NCI-H1105 treated with DMSO at 0.1 percent for 48 hours (cell line): ENCODE measurements at regions not wholly inside any gene's neighbourhood (a gene's known extent, or its start where the extent isn't known, plus 50 kb on each side); places are given as distances from the start of the nearest gene placed in this dataset.
"Not testable (repeated sequence)": the region's sequence is repeated elsewhere in the genome, so short reads cannot be mapped to it uniquely, and the experiment has no call there.

Experiments used
- DNase-seq: peaks from one replicate; lab custom pipeline; 2025; lab: John Stamatoyannopoulos, UW

DNA sequence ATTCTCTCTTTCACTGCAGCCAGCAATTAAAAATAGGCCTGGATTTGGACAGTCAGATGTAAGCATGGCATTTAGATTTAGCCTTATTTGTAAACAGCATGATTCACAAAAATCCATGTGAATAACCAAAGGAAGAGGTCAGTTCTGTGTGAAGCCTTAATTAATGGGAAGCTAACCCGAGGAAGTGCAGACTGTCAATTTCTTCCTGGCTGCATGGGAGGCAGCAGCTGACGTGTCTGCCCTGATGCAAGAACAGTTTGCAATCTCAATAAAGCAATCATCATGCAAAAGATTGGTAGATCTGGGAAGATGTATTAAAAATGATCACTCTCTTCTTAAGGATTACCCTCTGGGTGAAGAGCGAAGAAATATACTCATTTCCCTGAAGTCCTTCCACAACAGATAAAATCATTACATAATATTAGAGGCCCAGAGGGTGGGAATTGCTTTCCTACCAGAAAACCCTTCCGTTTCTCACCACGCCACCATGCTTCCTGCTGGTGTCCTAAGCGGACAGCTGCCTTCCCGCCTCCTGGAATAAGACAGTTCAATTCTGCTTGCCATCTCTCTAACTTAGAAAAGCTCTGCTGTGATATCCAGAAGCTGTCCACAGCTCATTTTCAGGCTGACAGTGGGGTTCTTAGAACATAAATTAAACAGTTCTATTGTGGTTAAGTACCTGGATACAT lies 526.7 kb upstream of the NRP1 start:
- no peak for DNase-seq

DNA sequence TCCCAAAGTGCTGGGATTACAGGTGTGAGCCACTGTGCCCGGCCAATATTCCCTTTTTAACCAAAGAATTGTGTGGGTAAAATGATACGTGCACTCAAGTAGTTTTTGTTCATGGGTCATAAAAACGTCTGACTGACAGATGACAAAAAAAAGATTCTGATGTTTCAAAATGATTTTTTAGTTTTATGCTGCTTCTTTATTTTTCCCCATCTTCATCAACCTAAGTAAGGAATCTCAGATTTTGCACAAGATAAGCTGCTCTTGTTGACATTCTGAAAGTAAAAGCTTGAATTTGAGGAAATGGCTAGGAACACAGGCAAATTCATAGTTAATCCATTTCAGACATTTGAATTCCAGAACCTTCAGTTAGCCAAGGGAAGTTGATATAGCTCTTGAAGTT lies 526.1 kb upstream of the NRP1 start:
- no peak for DNase-seq

DNA sequence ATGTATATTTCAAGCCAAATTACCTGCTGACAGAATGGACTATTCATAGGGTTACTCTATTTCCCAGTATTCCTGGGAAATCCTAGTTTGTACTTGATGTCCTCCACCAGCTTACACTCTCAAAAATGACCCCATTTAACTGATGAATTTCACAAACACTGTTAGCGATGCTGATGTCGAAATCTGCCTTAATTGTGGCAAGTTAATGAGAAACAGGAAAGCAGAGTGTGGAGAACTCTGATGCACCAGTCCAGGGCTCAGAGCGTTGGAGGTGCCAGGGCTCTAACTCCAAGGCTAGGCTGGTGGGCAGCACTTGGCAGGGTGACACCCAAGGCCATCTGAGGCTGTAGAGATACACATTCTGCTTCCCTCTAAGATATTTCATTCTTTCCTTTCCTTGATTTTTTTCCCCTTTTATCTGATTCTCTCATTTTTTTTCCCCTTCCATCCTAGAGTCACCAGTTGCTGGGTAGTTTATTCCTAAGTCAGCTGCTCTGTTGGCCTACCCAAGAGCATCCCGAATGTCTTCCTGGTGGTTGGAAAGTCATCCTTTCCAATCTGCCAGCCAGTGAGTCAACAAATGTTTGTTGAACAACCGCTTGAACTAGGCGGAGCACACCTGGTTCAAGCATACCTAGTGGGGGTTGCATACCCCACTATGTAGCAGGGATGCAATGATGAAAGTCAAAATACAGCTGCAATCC lies 525.0 kb upstream of the NRP1 start:
- DNase-seq = no peak

DNA sequence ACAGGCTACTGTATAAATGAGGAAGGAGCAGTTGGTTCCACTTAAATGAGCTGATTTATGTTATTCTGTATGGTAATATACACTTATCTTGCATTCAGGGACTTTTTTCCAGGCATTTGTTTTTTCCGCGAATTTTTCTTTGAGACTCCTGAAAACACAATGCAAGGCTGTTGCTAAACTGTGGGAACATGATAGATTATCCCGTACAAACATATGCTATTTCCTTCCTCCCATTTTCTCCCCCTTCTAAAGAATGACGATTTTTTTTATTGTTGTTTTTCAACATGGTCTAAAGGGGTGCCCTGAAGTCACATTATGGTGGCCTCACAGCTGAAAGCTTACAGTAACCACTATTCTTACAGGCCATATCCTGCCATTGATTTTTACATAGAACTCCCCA lies 523.9 kb upstream of the NRP1 start:
- DNase-seq = no peak

DNA sequence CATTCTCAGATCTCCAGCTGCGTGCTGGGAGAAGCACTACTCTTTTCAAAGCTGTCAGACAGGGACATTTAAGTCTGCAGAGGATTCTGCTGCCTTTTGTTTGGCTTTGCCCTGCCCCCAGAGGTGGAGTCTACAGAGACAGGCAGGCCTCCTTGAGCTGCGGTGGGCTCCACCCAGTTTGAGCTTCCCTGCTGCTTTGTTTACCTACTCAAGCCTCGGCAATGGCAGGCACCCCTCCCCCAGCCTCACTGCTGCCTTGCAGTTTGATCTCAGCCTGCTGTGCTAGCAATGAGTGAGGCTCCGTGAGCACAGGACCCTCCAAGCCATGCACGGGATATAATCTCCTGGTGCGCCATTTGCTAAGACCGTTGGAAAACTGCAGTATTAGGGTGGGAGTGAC lies 518.8 kb upstream of the NRP1 start:
- not testable (repeated sequence) for DNase-seq

DNA sequence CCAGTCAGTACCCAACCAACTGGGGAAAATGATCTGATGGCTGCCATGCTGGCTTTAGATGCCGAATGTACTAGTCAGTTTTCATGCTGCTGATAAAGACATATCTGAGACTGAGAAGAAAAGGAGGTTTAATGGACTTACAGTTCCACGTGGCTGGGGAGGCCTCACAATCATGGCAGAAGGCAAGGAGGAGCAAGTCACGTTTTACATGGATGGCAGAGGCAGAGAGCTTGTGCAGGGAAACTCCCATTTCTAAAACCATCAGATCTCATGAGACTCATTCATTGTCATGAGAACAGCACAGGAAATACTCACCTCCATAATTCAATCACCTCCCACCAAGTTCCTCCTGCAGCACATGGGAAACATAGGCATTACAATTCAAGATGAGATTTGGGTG lies 508.9 kb upstream of the NRP1 start:
- no peak for DNase-seq

DNA sequence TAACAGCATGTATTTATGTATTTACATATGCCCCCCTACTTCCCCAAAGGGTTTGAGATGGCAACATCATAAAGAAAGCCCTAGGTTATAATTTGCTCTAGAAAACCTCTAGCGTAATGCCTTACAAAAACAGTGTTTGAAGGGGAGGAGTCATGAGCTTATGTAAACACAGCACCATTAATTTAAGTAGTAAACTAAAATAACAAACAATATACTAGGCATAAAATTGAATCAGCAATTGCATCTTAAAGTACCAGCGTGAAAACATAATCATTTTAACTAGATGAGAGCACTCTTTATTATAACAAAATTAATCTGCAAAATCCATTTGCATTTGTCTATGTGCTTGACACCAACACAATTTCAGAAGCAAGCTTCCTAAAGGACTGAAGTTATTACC lies 507.2 kb upstream of the NRP1 start:
- no peak for DNase-seq

DNA sequence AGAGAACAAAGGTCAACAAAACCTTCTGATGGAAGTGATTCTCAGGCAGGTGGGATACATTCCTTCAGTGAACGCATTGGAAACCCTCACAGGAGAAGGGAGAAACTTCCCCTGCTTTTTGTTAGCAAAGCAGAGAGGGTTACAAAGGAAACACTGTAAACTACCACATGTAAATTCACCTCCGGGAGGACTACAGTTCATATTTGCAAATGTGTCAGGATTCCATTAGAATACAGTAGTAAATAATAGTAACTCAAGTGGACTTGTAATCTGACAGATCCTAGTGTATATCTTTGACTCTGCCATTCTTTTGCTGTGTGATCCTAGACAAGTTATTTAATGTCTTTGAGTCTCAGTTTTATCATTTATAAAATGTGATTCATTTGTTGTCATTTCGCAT lies 504.3 kb upstream of the NRP1 start:
- no peak for DNase-seq

DNA sequence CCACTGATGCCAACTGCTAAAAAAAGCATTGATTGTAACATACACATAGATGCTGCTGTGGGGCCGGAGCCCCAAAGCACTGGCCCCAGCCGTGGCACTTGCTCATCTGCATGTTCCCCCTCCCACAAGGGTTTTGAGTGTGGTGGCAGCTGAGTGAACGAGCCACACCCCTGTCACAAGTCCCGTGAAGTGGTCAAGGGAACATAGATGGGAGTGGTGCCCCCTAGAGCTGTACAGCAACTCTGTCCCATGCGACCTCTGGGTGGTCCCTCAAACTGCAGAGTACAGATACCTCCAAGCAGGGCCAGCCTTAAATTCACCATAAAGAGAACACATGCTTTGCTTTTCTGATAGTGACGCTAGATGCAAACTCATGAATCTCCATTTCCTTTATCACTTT lies 503.3 kb upstream of the NRP1 start:
- no peak for DNase-seq

DNA sequence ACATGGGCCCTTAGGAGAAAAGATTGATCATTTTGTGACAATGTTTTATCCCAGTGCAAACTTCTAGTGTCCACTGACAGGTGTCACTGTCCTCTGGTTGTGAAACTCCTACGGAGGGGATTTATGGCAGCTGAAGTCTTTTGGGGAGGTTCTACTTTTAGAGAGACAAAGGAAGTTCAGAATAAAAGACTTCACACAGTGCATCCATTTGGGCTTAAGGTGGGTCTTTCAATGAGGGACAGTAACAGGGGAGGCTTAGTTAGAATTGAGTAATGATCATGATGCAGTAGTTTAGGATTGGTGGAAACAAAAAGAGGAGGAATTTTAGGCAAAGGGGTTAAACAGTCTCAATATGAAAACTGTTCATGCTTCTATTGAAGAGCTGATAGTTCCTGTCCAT lies 501.1 kb upstream of the NRP1 start:
- no peak for DNase-seq

DNA sequence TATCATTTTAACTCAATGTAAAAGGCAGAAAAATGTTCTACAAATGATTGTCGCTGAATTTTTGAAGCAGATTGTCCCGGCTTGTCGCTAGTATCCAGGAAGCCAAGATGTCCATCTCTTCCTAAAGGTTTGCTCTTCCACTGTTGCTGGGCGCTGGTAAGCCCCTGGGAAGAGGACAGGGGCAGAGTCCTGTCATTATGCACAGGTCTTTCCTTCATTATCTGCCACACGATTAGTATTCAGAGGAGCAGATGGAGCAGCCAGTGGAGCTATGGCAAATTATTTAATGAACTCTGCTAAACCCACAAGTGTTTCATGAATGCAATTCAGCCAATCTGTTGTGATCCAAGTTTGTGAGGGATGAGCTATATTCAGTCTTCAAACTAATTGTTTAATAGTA lies 499.1 kb upstream of the NRP1 start:
- DNase-seq = no peak

DNA sequence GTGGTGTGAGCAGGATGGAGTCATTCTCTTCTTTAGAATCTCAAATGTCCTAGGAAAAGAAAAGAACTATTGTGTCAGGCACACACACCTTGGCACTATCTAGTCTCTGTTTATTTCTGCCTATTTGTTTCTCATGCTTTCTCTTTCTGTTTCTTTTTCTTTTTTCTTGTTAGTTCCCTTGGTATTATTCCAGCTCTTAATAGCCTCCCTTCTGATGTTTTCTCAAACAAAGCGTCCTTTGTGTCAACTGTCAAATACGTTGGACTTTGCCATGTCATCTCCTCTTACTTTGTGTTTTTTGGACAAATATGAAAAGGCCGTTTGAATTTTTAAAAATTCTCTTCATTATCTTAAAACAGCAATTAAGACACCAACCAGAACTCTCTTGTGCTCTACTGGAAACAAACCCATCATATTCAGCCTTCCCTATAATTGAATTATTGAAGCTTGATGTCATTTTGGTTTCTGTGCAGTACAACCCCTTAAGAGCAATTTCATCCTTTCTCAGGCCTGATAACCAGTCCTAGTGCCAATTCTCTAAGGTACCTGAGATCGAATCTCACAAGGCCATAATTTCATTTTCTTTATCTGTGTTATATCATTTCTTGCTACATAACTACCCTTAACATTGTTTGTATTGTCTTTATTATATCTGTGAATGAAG lies 497.8 kb upstream of the NRP1 start:
- no peak for DNase-seq

DNA sequence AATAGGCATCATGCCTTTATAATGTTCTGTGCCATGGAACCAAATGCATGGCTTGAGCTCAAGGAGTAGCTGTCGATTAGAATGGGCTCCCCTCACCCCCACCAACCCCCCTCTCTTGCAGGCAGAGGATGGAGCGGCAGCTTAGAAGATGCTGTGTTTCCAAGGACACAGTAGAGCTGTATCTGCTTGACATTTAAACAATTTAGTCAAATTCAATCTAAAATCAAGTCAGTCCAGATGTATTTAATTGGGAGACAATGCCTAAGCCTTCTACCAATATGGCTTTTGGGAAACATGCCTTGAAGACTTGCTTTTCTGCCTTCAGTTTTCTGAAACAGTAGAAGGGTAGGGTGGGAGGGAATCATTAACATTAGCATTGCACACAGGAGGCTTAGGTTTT lies 497.1 kb upstream of the NRP1 start:
- no peak for DNase-seq

DNA sequence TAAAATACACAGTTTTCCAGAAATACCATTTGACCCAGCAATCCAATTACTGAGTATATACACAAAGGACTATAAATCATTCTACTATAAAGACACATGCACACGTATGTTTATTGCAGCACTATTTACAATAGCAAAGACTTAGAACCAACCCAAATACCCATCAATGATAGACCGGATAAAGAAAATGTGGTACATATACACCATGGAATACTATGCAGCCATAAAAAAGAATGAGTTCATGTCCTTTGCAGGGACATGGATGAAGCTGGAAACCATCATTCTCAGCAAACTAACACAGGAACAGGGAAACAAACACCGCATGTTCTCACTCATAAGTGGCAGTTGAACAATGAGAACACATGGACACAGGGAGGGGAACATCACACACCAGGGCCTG lies 495.4 kb upstream of the NRP1 start:
- DNase-seq = not testable (repeated sequence)

DNA sequence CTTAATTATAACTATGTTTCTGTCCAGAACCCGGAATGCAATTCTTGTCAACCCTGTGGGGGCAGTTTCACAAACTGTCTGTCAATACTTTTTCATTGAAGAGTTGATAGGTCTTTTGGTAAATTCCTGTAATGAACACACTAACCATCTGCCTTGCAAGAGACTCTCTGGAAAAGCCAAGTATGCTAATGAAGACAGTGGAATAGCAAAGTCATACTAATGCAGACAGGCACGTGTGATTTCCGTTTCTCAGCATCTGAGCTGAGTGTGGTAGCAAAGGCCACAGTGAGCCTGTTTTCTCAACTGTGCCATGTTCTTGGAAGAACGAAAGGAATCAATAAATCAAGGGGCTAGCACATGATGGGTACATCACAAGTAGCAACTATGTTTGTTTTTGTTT lies 494.1 kb upstream of the NRP1 start:
- no peak for DNase-seq

DNA sequence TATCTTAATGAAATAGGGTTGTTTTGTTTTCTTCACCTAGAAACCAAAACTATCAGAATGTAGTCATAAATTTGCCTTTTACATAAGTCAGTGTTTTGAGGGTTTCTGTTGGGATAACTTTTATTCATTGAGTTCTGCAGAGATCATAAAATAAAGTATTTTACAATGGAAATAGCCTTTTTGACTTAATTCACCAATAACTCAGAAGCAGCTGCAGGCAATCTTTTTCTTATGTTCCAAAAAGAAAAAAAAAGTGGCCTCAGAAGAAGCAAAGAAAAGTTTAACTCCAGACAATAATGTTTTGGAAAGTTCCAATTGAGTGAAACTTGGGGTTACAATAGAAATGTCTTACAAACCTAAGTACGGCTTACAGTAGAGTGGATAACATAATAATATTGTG lies 491.7 kb upstream of the NRP1 start:
- no peak for DNase-seq

DNA sequence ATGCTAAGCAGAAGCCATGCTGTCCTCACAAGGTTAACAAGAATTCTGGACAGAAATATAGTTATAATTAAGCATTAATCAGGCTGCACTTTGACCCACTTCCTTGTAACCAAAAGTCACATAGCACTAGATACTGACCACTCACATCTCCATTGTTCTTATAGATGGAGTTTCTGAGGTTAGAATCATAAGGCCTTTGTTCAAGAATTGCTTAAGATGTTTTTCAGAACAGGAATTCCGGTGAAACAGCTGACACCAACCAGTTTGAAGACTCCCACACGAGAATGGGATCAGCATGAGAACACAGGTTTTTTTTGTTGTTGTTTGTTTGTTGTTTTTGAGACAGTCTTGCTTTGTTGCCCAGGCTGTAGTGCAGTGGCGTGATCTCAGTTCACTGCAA lies 488.3 kb upstream of the NRP1 start:
- no peak for DNase-seq

DNA sequence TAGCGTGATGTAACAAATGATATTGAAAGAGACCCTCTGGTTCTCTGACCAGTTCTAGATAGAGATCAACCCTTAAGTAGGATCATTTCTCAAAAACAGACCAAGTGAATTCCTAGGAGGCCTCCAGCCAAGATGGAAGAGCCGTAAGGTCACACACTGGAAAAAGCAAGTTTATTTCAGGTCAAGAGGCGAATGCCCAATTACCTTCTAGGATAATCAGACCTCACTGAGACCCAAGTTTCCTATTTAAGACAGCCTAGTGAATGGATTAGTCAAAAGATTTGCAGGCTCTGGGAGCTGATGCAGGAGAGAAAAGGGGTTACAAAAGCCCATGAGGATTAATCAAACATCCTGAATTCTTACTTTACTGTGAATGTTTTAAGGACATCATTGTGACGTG lies 486.1 kb upstream of the NRP1 start:
- DNase-seq = no peak

DNA sequence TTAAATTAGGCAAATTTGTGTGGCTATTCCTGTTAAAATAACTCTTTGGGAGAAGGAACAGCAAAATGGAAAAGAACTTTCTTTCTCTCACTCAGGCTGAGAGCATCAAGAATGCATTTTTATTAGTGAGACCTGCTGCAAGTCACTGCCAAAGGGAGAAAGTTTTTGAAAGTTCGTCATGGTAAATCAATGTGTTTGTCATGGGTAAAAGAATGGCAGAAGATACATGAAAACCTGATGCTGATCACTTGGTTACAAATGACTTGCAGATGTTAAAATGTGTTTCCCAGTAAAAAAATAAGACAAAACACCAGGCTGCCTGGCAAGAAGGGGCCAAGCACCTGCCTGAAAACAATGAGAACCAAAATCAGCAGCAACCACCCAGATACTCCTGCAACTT lies 484.7 kb upstream of the NRP1 start:
- no peak for DNase-seq

DNA sequence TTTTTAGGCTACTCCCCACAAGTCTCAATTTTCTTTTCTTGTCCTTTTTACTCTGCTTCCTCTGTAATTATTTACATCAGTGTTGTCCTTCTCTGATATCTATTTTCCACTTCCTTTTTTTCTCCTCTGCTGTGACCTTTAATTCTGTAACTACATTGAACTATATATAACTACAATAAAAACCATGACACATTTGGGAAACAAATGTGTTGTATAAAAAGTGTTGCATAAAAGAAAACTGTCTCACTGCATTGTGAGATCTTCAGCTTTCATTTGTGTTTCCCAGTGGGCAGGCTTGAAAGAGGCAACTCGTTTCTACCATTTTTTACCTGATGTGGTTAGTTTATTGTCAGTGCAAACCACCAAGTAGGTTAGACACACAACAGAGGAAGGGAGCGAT lies 483.9 kb upstream of the NRP1 start:
- DNase-seq = no peak

DNA sequence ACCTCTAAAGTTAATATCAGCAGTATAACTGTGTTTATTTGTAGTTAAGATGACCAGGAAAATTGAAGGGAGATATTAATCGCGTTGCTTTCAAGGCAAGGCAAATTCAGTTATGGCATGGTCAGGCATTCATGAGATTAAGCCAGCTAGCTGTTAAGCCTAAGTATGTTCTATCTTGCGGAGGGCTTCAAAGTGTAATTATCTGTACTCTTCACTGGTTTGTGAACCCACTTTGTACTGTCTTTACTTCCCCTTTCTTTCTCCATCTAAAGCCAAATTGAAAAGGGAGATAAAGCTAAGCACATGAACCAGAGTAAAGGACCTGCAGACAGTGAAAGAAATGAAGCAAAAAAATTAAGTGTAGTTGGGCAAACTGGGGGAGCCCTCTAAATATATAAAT lies 483.1 kb upstream of the NRP1 start:
- no peak for DNase-seq

DNA sequence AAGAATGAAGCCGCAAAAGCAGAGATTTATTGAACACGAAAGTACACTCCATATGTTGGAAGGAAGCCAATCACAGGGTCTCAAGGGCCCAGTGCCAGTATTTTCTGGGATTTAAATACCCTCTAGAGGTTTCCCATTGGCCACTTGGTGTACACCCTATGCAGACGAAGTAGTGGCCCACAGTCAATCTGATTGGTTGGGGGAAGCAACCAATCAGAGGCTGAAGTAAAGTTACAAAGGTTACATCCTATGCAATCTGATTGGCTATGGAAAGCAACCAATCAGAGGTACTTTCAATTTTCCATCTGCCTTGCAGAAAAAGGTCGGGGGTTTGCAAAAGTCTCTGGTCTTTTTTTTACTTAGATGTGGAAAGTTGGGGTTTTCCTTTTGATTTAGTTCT lies 481.3 kb upstream of the NRP1 start:
- DNase-seq = no peak

DNA sequence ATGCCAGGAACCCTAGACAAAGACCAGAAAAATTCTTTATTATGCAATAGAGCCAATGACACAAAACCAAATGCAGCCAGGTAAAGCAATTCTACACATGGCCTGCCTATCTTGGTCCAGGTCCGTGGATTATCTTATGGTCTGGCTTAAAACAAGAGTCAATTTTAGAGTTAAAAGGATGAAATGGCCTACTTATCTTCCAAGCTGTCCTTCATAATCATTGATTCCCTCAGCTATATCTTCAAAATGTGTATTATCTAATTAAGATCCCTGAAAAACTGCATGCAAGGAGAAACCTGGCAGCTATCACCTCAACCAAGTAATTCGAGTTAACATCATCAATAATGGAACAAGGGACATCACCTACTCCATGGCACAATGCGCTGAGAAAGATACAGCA lies 479.4 kb upstream of the NRP1 start:
- no peak for DNase-seq

DNA sequence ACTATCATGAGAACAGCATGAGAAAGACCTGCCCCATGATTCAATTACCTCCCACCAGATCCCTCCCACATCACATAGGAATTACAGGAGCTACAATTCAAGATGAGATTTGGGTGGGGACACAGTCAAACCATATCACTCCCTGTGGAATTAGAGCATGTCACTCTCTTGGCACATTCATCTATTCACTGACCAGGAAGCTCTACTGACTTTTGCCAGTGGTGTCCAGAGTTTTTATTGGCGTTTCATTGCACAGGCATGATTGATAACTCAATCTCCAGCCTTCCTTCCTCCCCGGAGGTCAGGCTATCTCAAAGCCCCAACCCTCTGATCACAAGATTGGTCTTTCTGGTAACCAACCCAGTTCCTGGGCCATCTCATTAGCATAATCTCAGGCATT lies 478.9 kb upstream of the NRP1 start:
- DNase-seq = no peak
